CD1c-positive myeloid dendritic cell (primary cell): ENCODE measurements at regions not wholly inside any gene's neighbourhood (a gene's known extent, or its start where the extent isn't known, plus 50 kb on each side); places are given as distances from the start of the nearest gene placed in this dataset.

Source experiments
- DNase-seq: peaks from one replicate; pipeline ENCODE4 v3.0.0-alpha.2; 2016; ENCODE audit errors: extremely low spot score

- DNase-seq: no peak
Observed at GRCh38 chr2:241942416-241943208, 73.1 kb downstream of the RTP5 start.

DNA sequence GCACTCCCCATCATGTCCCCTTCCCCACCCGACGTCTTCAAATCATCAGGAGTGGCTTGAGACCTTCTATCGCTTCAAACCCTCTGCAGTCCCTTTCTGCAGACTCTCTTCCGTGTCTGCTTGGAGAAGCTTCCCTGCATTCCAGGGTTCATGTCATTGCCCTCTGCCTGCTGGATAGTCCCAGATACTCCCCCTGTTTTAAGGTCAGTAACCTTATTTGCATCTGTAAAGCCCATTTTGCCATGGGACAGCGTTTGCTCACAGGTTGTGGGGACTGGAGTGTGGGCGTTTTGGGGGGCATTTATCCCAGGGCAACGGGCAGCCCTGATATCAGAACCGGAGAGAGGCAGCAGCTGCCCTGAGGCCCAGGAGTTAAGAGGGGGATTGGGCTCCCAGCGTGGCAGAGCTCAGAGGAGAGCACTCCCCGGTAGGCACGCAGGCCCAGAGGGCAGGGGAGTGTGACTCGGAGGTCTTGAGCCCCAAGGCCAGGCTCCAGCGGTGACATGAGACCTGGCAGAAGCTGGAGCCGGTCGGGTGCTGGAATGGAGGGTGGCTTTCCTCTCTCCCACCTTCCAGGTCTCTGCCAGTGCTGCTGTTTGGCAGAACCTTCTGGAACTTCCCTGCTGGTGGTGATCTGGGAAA, 73.8 kb downstream of the RTP5 start:
- DNase-seq: no peak

DNA sequence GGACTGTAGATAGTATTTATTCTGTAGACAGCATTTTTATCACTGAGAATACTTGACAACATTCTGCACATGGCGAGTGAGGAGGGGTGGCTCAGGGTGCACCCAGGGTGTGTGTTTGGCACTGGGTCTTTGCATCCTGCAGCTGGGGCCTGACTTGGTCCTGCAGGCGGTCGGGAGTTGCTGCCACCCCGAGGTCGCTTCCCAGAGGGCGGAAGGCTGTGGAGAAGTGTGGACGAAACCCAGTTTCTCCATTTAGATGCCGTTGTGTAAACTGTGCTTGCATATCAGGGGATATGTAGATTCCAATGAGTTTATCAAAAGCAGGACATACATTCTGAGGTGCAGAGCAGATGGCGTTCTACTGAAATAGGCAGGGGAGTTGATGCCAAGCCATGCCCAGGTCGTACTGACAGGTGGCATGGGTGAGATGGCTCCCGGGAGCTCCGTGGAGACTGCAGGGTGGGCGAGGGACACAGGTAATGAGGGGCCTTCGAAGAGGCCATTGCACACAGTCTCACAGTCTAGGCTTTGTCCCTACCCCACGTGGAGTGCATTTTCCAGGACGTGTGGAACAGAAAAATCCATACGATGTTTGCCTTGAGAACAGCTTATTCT, 74.5 kb downstream of the RTP5 start:
- DNase-seq: no peak

DNA sequence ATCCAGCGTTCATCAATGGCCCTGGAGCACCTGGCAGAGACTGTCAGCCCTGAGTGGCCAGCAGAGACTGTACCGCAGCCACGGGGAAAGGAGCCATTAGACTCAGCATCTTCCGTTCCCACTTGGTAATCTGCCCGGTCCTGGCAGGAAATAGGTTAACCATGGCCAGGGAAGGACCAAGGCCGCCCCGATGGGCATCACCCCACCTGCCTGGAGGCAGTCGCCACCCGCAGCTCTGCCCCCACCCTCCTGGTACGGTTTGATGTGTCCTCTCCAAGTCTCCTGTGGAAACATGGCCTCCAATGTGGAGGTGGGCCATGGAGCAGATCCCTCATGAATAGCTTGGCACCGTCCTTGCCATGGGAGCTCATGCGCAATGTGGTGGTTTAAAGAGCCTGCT, 75.3 kb downstream of the RTP5 start:
- no peak for DNase-seq

DNA sequence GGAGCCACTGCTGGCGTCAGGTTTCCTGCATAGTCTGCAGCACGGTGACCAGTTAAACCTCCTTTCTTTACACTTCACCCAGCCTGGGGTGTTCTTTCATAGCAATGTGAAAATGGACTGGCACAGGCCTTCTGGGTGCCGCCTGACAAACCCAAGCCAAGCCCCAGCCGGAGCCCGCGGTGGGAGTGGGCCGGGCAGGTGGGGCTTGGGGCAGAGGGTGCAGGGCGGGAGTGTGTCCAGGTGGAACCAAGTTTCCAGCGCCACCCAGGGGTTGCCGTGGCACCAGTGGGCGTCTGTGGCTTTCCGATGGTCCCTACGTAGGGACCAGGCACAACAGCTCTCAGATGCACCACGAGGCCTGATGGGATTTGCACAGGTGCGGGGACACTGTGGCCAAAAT, 75.8 kb downstream of the RTP5 start:
- DNase-seq: no peak

DNA sequence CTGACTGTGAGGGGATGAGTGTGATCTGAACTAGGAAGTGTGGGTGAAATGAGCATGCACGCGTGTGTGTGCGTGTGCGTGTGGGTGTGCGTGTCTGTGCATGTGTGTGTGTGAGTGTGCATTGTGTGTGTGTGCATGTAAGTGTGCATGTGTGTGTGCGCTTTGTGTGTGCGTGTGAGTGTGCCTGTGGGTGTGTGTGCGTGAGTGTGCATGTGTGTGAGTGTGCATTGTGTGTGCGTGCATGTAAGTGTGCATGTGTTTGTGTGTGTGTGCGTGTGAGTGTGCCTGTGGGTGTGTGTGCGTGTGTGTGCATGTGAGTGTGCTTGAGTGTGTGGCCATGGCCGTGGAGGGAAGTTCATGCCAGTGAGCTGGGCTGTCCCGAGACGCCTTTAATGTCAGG, 76.3 kb downstream of the RTP5 start:
- no peak for DNase-seq

- DNase-seq: no peak
Observed at GRCh38 chr2:241946306-241947003, 76.9 kb downstream of the RTP5 start.

- DNase-seq: no peak
Observed at GRCh38 chr2:241947004-241947350, 77.4 kb downstream of the RTP5 start.

DNA sequence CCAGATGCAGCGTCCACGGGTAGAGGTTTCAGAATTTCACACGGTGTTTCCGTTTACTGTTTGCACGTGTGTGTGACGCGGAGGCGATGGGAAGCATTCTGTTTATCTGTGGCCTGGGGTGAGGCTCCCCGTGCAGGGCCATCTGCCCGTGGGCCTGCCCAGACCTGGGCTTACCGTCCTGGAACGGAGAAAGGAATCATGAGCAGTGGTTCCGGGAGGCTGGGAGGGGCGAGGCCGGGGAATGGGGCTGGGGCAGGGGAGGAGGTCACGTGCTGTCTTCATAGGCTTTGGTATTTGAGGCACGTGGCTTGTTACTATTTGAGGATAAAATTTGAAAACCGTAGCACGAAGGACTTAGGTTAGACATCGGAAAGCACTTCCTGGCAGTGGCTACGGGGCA, 77.9 kb downstream of the RTP5 start:
- DNase-seq: no peak

DNA sequence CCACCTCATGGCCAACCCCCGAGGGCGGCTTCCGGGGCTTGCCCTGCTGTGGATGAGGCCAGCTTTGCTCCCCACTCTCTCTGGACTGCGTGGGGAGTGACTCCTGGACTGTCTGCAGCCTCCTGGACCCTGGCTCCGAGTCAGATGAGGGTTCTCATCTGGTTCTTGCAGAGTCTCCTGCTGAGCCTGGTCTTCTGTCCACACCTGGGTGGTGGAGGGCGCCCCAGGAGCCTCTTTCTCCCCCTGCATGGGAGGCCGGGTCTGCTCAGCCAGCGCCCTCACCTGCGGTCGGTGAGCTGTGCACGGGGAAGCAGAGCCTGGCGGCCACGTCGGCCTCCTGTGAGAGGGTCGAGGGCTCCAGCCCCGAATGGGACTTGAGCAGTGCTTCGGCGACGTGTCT, 78.3 kb downstream of the RTP5 start:
- DNase-seq: no peak

DNA sequence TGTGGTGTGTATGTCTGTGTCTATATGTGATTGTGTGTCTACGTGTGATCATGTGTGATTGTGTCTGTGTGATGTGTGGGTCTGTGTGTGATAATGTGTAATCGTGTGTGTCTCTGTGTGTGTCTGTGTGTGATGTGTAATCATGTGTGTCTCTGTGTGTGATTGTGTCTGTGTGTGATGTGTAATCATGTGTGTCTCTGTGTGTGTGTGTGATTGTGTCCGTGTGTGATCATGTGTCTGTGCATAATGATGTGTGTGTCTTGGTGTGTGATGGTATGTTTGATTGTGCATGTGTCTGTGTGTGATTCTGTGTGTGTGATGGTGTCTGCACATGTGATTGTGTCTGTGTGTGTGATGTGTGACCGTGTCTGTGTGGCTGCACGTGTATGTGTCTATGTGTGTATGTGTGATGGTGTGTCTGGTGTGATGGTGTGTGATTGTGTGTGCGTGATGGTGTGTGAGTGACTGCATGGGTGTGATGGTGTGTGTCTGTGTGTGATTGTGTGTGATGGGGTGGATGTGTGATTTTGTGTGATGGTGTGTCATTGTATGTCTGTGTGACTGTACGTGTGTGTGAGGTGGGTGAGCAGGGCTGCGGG, 78.9 kb downstream of the RTP5 start:
- DNase-seq: no peak

- no peak for DNase-seq
Observed at GRCh38 chr2:241948901-241949735, 79.6 kb downstream of the RTP5 start.

DNA sequence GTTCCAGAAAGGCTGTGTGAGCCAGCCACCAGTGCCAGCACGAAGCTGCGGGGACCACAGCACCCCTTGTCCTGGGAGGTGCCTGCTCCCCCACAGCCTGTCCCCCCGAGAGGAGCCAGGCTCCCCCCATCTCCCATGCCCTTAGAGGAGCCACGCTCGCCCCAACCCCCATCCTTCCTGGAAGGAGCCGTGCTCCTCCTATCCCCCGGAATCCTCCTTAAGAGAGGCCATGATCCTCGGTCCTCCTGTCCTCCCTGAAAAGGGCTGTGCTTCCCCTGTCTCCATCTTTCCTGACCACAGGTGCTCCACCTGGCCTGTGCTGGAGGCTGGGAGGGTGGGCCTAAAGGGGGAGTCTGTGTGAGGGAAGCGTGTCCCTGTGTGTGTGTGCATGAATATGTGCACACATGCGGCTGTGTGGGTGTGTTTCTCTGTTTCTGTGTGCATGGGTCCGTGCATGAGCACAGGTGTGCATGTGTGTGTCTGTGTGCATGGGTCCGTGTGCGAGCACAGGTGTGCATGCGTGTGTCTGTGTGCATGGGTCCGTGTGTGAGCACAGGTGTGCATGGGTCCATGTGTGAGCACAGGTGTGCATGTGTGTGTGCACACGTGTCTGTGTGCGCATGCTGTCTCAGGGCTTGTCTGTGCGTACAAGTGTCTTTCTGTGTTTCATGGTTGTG, 80.3 kb downstream of the RTP5 start:
- no peak for DNase-seq

DNA sequence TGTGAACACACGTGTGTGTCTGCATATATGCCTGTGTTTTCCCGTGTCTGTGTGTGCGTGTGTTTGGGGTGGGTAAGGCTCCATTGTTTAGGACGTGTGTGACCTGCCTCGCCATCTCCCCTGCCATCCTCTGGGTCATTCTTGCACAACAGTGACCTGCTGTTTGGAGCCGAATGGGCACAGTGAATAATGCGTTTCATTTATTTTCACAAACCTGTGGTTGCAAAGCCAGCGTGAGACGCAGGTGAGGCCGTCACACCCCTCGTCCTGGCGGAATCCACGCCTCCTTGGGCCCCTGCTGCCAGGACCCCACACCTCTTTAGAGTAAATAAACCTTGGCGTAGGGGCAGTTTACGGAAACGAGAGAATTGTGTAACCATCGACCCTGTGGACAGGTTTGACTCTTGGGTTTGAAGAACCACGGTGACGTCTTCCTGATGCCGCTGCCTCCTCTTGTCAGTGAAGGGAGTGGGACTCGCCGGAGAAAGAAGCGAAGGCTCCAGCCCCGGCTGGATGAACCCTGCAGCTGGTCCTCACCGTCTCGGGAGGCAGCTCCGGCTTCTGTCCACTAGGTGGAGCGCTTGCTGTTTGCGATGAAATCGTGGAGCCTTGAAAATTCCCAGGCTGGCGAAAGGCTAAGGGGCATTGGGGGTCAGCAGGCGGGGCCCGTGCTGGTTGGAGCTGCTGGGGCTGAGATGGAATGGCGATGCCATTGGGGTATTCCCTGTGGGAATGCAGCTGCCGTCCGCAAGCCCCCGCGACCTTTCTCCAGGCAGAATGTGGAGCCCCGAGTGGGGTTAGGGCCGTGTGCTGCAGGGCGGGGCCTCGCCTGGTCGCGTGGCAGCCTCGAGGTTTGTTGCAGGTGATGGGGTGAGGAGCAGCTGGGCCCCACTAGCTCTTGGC, 81.1 kb downstream of the RTP5 start:
- peak; percentile 75 for DNase-seq

DNA sequence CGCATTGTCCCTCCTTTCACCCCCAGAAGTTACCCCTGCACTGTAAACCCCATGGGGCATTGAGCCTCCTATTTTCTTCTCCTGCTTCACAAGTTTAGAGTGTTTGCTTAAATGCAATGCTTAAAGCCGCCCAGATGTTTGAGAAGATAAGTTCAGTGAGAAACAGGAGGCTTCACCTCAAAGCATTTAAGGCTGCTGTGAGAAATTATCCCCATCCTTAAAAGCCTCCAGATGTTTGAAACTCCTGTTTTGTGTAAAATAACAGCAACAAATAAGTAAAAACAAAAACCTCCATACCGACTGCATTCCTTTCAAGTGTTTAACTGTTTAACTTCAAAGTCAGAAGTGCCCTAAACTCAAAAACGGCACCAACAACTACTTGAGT, 81.8 kb downstream of the RTP5 start:
- no peak for DNase-seq

DNA sequence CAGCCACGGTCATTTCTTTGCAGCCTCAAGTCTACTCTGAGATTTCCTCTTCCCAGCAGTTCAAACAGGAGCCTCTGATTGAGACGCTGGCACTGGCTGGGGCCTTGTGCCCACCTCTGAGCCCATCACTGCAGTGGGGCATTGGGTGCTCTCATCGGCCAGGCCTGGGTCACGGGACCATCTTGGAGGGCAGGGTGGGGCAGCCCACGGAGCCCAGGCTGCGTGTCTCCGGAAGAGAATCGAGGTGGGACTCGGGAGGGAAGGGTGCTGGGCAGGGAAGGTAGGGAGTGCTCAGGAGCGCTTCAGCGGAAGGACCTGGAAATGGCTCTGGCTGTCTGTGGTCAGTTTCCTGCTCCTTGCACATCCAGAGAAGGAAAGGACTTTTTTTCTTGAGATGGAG, 82.4 kb downstream of the RTP5 start:
- DNase-seq: no peak

- DNase-seq: no peak
Observed at GRCh38 chr2:241952816-241953215, 83.3 kb downstream of the RTP5 start.

DNA sequence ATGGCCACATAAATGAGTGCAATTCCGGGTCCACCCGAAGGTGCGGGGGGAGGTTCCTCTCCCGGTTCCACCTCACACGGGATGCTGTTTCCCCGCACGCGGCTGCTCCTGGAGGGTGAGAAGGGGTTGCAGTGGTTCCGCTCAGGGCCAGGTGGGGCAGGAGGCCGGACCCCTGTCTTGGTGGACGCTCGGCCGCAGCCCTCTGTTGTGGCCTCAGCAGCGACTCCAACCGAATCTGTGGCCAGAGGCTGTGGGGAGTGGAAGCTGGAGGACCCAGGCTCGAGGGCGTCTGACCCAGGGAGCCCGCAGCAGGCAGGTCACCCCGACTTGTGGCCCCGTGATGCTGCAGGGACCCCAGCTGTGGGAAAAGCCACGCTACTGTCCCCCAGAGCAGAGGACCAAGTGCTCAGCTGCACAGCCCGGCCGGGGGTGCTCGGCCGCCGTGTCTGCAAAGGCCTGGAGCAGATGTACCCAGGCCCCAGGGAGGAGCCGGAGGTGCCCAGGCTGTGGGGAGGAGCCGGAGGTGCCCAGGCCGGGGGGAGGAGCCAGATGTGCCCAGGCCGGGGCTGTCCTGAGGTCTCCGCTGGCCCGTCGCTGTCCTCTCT, 83.9 kb downstream of the RTP5 start:
- DNase-seq: no peak

- DNase-seq: no peak
Observed at GRCh38 chr2:241956521-241957110, 87.1 kb downstream of the RTP5 start.
